Mesodermal cell (in vitro differentiated cells): ENCODE measurements at regions not wholly inside any gene's neighbourhood (a gene's known extent, or its start where the extent isn't known, plus 50 kb on each side); places are given as distances from the start of the nearest gene placed in this dataset.

Source experiments
- H3K27ac ChIP-seq: 2 replicates; pipeline ENCODE4 v1.7.0; 2013; ENCODE audit warnings: mild to moderate bottlenecking, low read depth, low read length, moderate library complexity; ENCODE audit not compliant: severe bottlenecking
- H3K36me3 ChIP-seq: 2 replicates; pipeline ENCODE4 v1.7.1; 2013; ENCODE audit warnings: mild to moderate bottlenecking, low read length, moderate library complexity; ENCODE audit not compliant: control insufficient read depth, insufficient read depth
- H3K4me1 ChIP-seq: one replicate; pipeline ENCODE4 v1.7.1; 2013; ENCODE audit warnings: mild to moderate bottlenecking, low read length; ENCODE audit not compliant: insufficient read depth, control insufficient read depth, poor library complexity, severe bottlenecking
- H3K4me3 ChIP-seq: 2 replicates; pipeline ENCODE4 v1.7.0; 2013; ENCODE audit warnings: low read length, control low read depth, mild to moderate bottlenecking; ENCODE audit not compliant: insufficient read depth, poor library complexity, severe bottlenecking; ENCODE audit errors: extremely low read depth
- H3K9me3 ChIP-seq: 2 replicates; pipeline ENCODE4 v1.7.1; 2013; ENCODE audit warnings: mild to moderate bottlenecking, low read length, moderate library complexity; ENCODE audit not compliant: control insufficient read depth
- WGBS, 2 experiments: methylation state at CpG; one replicate each; pipeline ENCODE4 v1.1.5; 2013; ENCODE audit warnings: missing lambda C conversion rate in 2 of 2; ENCODE audit not compliant: insufficient coverage in 2 of 2; 5-methylcytosine and 5-hydroxymethylcytosine counted together

- no peaks in the 10 kb centered on the region for H3K9me3 ChIP-seq
- no peak overlapping the region for H3K27ac ChIP-seq
- H3K4me3 ChIP-seq, result no peak overlapping the region
- WGBS, 2 experiments, result no CpG with 5 or more reads among the region's 2 CpGs
- no peaks in the 10 kb centered on the region for H3K4me1 ChIP-seq
- H3K36me3 ChIP-seq, result no peaks in the 10 kb centered on the region
Observed at GRCh38 chr5:96149021-96149420, 187.4 kb upstream of the ELL2 start.

- Histone ChIP-seq H3K4me3 (no peak overlapping the region), H3K4me1 (no peaks in the 10 kb centered on the region), H3K36me3 (no peaks in the 10 kb centered on the region), H3K9me3 (no peaks in the 10 kb centered on the region), H3K27ac (no peak overlapping the region)
- WGBS, 2 experiments, result 89 to 92% methylated on average over 2 of the region's 4 CpGs
Observed at GRCh38 chr5:96148376-96148775, 186.7 kb upstream of the ELL2 start.

GRCh38 chr5:96147866-96148265 lies 186.2 kb upstream of the ELL2 start:
- no peak overlapping the region for H3K27ac ChIP-seq
- no peaks in the 10 kb centered on the region for H3K4me1 ChIP-seq
- no peaks in the 10 kb centered on the region for H3K9me3 ChIP-seq
- no peak overlapping the region for H3K4me3 ChIP-seq
- 100% methylated on average over 1 to 2 of the region's 2 CpGs for WGBS, 2 experiments
- H3K36me3 ChIP-seq, result no peaks in the 10 kb centered on the region

GRCh38 chr5:96146675-96147074 lies 185.0 kb upstream of the ELL2 start:
- 67% methylated on average over 1 of the region's 2 CpGs; no CpG with 5 or more reads in 1 of the 2 experiments for WGBS, 2 experiments
- Histone ChIP-seq H3K4me1 (no peaks in the 10 kb centered on the region), H3K27ac (no peak overlapping the region), H3K36me3 (no peaks in the 10 kb centered on the region), H3K4me3 (no peak overlapping the region), H3K9me3 (no peaks in the 10 kb centered on the region)

- H3K36me3 ChIP-seq, result no peaks in the 10 kb centered on the region
- 64 to 79% methylated on average over 2 of the region's 3 CpGs for WGBS, 2 experiments
- H3K4me1 ChIP-seq, result no peaks in the 10 kb centered on the region
- H3K4me3 ChIP-seq, result no peak overlapping the region
- H3K9me3 ChIP-seq, result no peaks in the 10 kb centered on the region
- H3K27ac ChIP-seq, result no peak overlapping the region
Observed at GRCh38 chr5:96144289-96144688, 182.6 kb upstream of the ELL2 start.

GRCh38 chr5:96143450-96143849 lies 181.8 kb upstream of the ELL2 start:
- Histone ChIP-seq H3K4me3 (no peak overlapping the region), H3K27ac (no peak overlapping the region), H3K4me1 (no peaks in the 10 kb centered on the region), H3K9me3 (no peaks in the 10 kb centered on the region), H3K36me3 (no peaks in the 10 kb centered on the region)
- 60% methylated on average over 1 of the region's 2 CpGs; no CpG with 5 or more reads in 1 of the 2 experiments for WGBS, 2 experiments

GRCh38 chr5:96142786-96143434 lies 181.3 kb upstream of the ELL2 start:
- H3K4me3 ChIP-seq, result no peak overlapping the region
- WGBS, 2 experiments, result no CpG with 5 or more reads among the region's 3 CpGs
- no peak overlapping the region for H3K27ac ChIP-seq
- H3K4me1 ChIP-seq, result no peaks in the 10 kb centered on the region
- no peaks in the 10 kb centered on the region for H3K9me3 ChIP-seq
- no peaks in the 10 kb centered on the region for H3K36me3 ChIP-seq

GRCh38 chr5:96142184-96142781 lies 180.6 kb upstream of the ELL2 start:
- Histone ChIP-seq H3K27ac (no peak overlapping the region), H3K36me3 (no peaks in the 10 kb centered on the region), H3K4me1 (no peaks in the 10 kb centered on the region), H3K9me3 (no peaks in the 10 kb centered on the region), H3K4me3 (no peak overlapping the region)
- 87 to 100% methylated on average over 4 of the region's 5 CpGs for WGBS, 2 experiments

- WGBS, 2 experiments, result 90% methylated on average over 4 of the region's 4 CpGs; no CpG with 5 or more reads in 1 of the 2 experiments
- Histone ChIP-seq H3K4me1 (no peaks in the 10 kb centered on the region), H3K36me3 (no peaks in the 10 kb centered on the region), H3K27ac (no peak overlapping the region), H3K4me3 (no peak overlapping the region), H3K9me3 (no peaks in the 10 kb centered on the region)
Observed at GRCh38 chr5:96141749-96142148, 180.1 kb upstream of the ELL2 start.

GRCh38 chr5:96140496-96140895 lies 178.8 kb upstream of the ELL2 start:
- Histone ChIP-seq H3K27ac (no peak overlapping the region), H3K36me3 (no peaks in the 10 kb centered on the region), H3K9me3 (no peaks in the 10 kb centered on the region), H3K4me3 (no peak overlapping the region), H3K4me1 (no peaks in the 10 kb centered on the region)
- 83 to 86% methylated on average over 1 of the region's 2 CpGs for WGBS, 2 experiments

- H3K27ac ChIP-seq, result no peak overlapping the region
- H3K4me3 ChIP-seq, result no peak overlapping the region
- no peaks in the 10 kb centered on the region for H3K9me3 ChIP-seq
- no peaks in the 10 kb centered on the region for H3K36me3 ChIP-seq
- WGBS, 2 experiments, result 100% methylated on average over 1 of the region's 1 CpG; no CpG with 5 or more reads in 1 of the 2 experiments
- no peaks in the 10 kb centered on the region for H3K4me1 ChIP-seq
Observed at GRCh38 chr5:96140084-96140483, 178.4 kb upstream of the ELL2 start.
